AG10803 (cell line): ENCODE measurements at regions not wholly inside any gene's neighbourhood (a gene's known extent, or its start where the extent isn't known, plus 50 kb on each side); places are given as distances from the start of the nearest gene placed in this dataset.

Experiments used
- DNase-seq: peaks from one replicate; pipeline ENCODE4 v3.0.0; 2010; ENCODE audit warnings: low read depth
- H3K4me3 ChIP-seq: 2 replicates; pipeline ENCODE4 v1.5.1; 2011; ENCODE audit warnings: mild to moderate bottlenecking, low read length, control low read depth
- TF ChIP-seq, protein P1 (sequence below): conservative IDR thresholded peaks from 2 replicates; pipeline ENCODE4 v1.5.1; 2011; ENCODE audit warnings: mild to moderate bottlenecking, low read length, control low read depth, inconsistent platforms

GRCh38 chrY:8494396-8494795 is 842.9 kb upstream of the TSPY4 start:
- TF ChIP-seq, protein P1, sequence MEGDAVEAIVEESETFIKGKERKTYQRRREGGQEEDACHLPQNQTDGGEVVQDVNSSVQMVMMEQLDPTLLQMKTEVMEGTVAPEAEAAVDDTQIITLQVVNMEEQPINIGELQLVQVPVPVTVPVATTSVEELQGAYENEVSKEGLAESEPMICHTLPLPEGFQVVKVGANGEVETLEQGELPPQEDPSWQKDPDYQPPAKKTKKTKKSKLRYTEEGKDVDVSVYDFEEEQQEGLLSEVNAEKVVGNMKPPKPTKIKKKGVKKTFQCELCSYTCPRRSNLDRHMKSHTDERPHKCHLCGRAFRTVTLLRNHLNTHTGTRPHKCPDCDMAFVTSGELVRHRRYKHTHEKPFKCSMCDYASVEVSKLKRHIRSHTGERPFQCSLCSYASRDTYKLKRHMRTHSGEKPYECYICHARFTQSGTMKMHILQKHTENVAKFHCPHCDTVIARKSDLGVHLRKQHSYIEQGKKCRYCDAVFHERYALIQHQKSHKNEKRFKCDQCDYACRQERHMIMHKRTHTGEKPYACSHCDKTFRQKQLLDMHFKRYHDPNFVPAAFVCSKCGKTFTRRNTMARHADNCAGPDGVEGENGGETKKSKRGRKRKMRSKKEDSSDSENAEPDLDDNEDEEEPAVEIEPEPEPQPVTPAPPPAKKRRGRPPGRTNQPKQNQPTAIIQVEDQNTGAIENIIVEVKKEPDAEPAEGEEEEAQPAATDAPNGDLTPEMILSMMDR: no peak
- H3K4me3 ChIP-seq: no peak overlapping the region
- DNase-seq: no peak

GRCh38 chrY:8495243-8495642 is 842.0 kb upstream of the TSPY4 start:
- DNase-seq: no peak
- TF ChIP-seq, protein P1: no peak
- no peak overlapping the region for H3K4me3 ChIP-seq

DNA sequence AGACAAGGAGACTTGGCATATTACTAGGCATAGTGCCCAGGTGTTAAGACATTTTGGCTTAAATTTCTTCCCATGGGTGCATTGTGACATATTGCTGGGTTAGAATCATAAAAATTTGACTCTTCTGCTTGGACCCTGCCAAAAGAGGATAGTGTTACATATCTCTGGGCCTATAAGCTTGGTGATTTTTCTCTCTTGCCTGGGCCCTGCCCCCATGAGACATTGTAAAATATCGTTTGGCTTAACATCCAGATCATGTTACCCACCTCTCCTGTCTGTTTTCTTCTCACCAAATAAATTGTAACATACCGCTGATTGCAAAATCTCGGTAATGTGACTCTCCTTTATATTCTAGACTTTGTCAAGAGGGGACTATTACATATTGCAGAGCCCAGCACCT is 836.4 kb upstream of the TSPY4 start:
- TF ChIP-seq, protein P1: no peak

GRCh38 chrY:8533468-8533867 is 803.8 kb upstream of the TSPY4 start:
- no peak for DNase-seq
- H3K4me3 ChIP-seq: no peak overlapping the region
- TF ChIP-seq, protein P1: no peak

More for the DNA sequence above, 836.4 kb upstream of the TSPY4 start:
- DNase-seq: no peak
- no peak overlapping the region for H3K4me3 ChIP-seq

DNA sequence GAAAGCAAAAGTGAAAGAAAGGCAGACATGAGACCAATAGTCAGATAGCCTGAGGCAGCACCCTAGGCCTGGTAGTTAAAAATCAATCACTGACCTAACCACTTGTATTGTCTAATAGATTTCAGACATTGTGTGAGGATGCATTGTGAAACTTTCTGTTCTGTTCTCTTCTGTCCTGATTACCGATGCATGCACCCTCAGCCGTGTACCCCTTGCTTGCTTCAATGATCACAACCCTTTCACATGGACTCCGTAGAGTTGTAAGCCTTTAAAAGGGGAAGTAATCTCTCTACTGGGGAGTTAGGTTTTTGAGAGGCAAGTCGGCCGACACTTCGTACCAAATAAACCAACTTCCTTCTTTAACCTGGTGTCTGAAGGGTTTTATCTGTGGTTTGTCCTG is 801.6 kb upstream of the TSPY4 start:
- TF ChIP-seq, protein P1: no peak
- no peak overlapping the region for H3K4me3 ChIP-seq
- no peak for DNase-seq

DNA sequence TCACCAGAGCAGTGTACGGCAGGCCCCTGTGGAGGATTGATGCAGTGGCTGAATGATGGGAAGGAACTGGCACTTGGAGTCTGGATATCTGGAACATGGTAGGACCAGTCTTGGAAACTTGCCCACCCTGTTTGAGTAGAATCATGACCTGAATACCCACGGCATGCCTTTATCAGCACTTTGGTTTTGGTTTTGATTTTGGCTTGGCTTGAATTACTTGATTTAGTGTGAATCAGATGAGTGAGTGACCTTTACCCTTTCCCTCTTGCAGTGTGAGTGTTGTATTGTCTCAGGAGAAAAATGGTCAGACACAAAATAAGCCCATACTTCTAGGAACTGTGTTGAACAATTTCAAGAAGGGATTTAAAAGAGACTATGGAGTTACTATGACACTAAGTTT is 801.0 kb upstream of the TSPY4 start:
- TF ChIP-seq, protein P1: no peak
- H3K4me3 ChIP-seq: no peak overlapping the region
- DNase-seq: no peak

DNA sequence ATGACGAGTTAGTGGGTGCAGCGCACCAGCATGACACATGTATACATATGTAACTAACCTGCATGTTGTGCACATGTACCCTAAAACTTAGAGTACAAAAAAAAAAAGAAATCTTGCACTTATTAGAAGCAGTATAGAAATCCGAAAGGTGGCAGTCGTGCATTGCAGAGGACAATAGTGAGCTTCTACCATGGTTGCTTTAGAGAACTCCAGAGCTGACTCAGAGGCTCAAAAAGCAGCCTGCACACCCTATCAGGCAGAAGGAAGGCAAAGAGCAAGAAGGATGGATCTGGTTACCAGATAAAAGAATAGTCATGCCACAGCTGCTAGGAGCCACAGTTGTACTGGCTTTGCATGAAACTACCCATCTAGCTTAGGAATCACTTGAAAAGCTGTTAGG is 796.0 kb upstream of the TSPY4 start:
- no peak overlapping the region for H3K4me3 ChIP-seq
- TF ChIP-seq, protein P1: no peak; the same call in 1 of the 2 replicates
- DNase-seq: peak; percentile 6
